ENCODE measurements at regions not wholly inside any gene's neighbourhood (a gene's known extent, or its start where the extent isn't known, plus 50 kb on each side); places are given as distances from the start of the nearest gene placed in this dataset.

- H3K27ac ChIP-seq (ENCODE audit: insufficient read depth, low read length, poor library complexity, severe bottlenecking): no peak overlapping the region
- no peaks in the 10 kb centered on the region for H3K36me3 ChIP-seq (ENCODE audit: control insufficient read depth, insufficient read depth, low read length)
- no peak for DNase-seq
- no peaks in the 10 kb centered on the region for H3K9me3 ChIP-seq (ENCODE audit: control insufficient read depth, low read length)
- no peaks in the 10 kb centered on the region for H3K4me1 ChIP-seq (ENCODE audit: control insufficient read depth, insufficient read depth, low read length, poor library complexity, severe bottlenecking)
- no peaks in the 10 kb centered on the region for H3K27me3 ChIP-seq (replicated peaks; ENCODE audit: control insufficient read depth, insufficient read depth, low read length, poor library complexity, severe bottlenecking)
- H3K4me3 ChIP-seq (ENCODE audit: insufficient read depth, low read depth, low read length, poor library complexity, severe bottlenecking): no peak overlapping the region
Measured at GRCh38 chr4:18524667-18525066, 503.1 kb upstream of the LCORL start.

DNA sequence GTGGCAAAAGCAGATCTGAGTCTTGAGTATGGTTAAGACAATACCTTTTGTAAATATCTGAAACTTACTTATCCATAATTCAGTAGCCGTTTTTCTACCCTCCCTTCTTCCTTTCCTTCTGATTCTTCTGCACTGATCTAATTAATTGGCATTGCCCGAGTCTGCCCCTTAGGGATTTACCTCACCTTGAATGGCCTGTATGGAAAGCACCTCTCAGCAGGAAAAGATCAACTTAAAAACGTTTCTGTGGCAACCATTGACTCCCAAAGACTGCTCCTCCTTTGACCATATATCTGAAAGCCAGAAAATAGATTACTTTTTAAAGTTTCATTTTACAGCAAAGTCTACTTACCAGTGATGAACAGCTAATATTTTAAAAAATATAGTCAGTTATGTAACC lies 496.5 kb upstream of the LCORL start:
- H3K36me3 ChIP-seq (ENCODE audit: control insufficient read depth, insufficient read depth, low read length): no peaks in the 10 kb centered on the region
- no peak overlapping the region for H3K4me3 ChIP-seq (ENCODE audit: insufficient read depth, low read depth, low read length, poor library complexity, severe bottlenecking)
- no peak overlapping the region for H3K27ac ChIP-seq (ENCODE audit: insufficient read depth, low read length, poor library complexity, severe bottlenecking)
- no peak for DNase-seq
- no peaks in the 10 kb centered on the region for H3K4me1 ChIP-seq (ENCODE audit: control insufficient read depth, insufficient read depth, low read length, poor library complexity, severe bottlenecking)
- H3K9me3 ChIP-seq (ENCODE audit: control insufficient read depth, low read length): no peaks in the 10 kb centered on the region
- H3K27me3 ChIP-seq (replicated peaks; ENCODE audit: control insufficient read depth, insufficient read depth, low read length, poor library complexity, severe bottlenecking): no peaks in the 10 kb centered on the region

DNA sequence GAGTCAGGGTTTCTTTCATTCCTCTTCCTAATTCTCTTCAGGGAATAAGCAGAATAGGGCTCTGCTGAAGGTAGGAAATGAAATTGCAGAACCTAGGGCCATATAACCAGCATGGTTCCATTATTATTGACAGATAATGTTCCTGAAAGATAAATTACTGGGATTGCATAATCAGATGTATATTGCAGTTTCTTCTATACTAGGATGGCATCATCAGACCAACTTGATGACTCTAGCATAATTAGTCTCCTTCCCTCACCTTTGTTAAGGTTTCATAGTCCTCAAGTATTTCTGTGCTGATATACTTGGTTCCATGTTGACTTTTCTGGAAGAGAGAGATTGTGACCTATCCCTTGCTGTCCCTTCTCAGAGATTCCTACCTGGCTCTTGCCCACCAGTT lies 492.3 kb upstream of the LCORL start:
- H3K27me3 ChIP-seq (replicated peaks; ENCODE audit: control insufficient read depth, insufficient read depth, low read length, poor library complexity, severe bottlenecking): no peaks in the 10 kb centered on the region
- no peak overlapping the region for H3K27ac ChIP-seq (ENCODE audit: insufficient read depth, low read length, poor library complexity, severe bottlenecking)
- no peak overlapping the region for H3K4me3 ChIP-seq (ENCODE audit: insufficient read depth, low read depth, low read length, poor library complexity, severe bottlenecking)

GRCh38 chr4:18512718-18513117 lies 491.2 kb upstream of the LCORL start:
- no peak overlapping the region for H3K4me3 ChIP-seq (ENCODE audit: insufficient read depth, low read depth, low read length, poor library complexity, severe bottlenecking)
- no peaks in the 10 kb centered on the region for H3K4me1 ChIP-seq (ENCODE audit: control insufficient read depth, insufficient read depth, low read length, poor library complexity, severe bottlenecking)
- DNase-seq: no peak
- no peak overlapping the region for H3K27ac ChIP-seq (ENCODE audit: insufficient read depth, low read length, poor library complexity, severe bottlenecking)
- H3K27me3 ChIP-seq (replicated peaks; ENCODE audit: control insufficient read depth, insufficient read depth, low read length, poor library complexity, severe bottlenecking): no peaks in the 10 kb centered on the region
- H3K36me3 ChIP-seq (ENCODE audit: control insufficient read depth, insufficient read depth, low read length): no peaks in the 10 kb centered on the region
- H3K9me3 ChIP-seq (ENCODE audit: control insufficient read depth, low read length): no peaks in the 10 kb centered on the region

More for the DNA sequence above, 492.3 kb upstream of the LCORL start:
- Histone ChIP-seq H3K36me3 (ENCODE audit: control insufficient read depth, insufficient read depth, low read length) (no peaks in the 10 kb centered on the region), H3K4me1 (ENCODE audit: control insufficient read depth, insufficient read depth, low read length, poor library complexity, severe bottlenecking) (no peaks in the 10 kb centered on the region), H3K9me3 (ENCODE audit: control insufficient read depth, low read length) (no peaks in the 10 kb centered on the region)
- DNase-seq: no peak

- Histone ChIP-seq H3K27ac (ENCODE audit: insufficient read depth, low read length, poor library complexity, severe bottlenecking) (no peak overlapping the region), H3K9me3 (ENCODE audit: control insufficient read depth, low read length) (no peaks in the 10 kb centered on the region), H3K4me3 (ENCODE audit: insufficient read depth, low read depth, low read length, poor library complexity, severe bottlenecking) (no peak overlapping the region), H3K36me3 (ENCODE audit: control insufficient read depth, insufficient read depth, low read length) (no peaks in the 10 kb centered on the region), H3K4me1 (ENCODE audit: control insufficient read depth, insufficient read depth, low read length, poor library complexity, severe bottlenecking) (no peaks in the 10 kb centered on the region), H3K27me3 (replicated peaks; ENCODE audit: control insufficient read depth, insufficient read depth, low read length, poor library complexity, severe bottlenecking) (no peaks in the 10 kb centered on the region)
- no peak for DNase-seq
Measured at GRCh38 chr4:18511727-18512126, 490.2 kb upstream of the LCORL start.

DNA sequence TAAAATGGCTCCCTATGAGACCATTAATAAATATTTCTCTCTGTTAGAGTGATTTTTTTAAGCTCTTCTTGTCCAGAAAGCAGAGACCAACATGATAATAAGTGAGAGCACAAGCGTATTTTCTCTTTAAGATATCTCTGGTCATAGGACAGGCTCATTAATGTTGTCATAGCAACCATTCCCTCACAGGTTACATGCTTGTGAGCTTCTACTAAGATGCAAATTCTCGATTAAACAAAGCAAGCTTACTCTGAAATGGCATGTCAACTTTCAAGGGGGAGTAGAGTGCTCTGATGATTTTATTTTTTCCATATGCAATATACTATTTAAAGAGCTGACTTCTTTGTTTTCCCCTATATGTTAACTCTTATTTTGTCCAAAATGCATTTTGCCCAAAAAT lies 487.2 kb upstream of the LCORL start:
- no peak overlapping the region for H3K27ac ChIP-seq (ENCODE audit: insufficient read depth, low read length, poor library complexity, severe bottlenecking)
- H3K4me1 ChIP-seq (ENCODE audit: control insufficient read depth, insufficient read depth, low read length, poor library complexity, severe bottlenecking): no peaks in the 10 kb centered on the region
- H3K9me3 ChIP-seq (ENCODE audit: control insufficient read depth, low read length): no peaks in the 10 kb centered on the region
- no peaks in the 10 kb centered on the region for H3K27me3 ChIP-seq (replicated peaks; ENCODE audit: control insufficient read depth, insufficient read depth, low read length, poor library complexity, severe bottlenecking)
- no peak overlapping the region for H3K4me3 ChIP-seq (ENCODE audit: insufficient read depth, low read depth, low read length, poor library complexity, severe bottlenecking)
- no peak for DNase-seq
- no peaks in the 10 kb centered on the region for H3K36me3 ChIP-seq (ENCODE audit: control insufficient read depth, insufficient read depth, low read length)

DNA sequence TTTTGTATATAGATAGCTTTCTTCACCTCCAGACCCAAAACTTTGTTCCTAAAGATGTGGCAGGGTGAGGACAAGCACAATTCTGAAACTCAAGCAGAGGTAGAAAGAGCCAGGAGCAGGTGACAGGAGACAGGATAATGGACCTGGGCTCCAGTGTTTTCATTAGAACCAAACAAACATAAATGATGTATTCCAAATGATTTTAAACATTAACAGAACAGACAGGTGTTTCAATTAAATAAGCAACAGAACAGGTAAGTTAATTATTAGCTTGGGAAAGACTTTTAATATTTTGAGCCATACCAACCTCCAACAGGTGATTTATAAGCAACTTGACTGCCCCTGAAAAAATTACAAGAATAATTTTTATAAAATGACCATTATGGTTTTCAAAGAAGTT lies 459.4 kb upstream of the LCORL start:
- Histone ChIP-seq H3K27me3 (replicated peaks; ENCODE audit: control insufficient read depth, insufficient read depth, low read length, poor library complexity, severe bottlenecking) (no peaks in the 10 kb centered on the region), H3K4me1 (ENCODE audit: control insufficient read depth, insufficient read depth, low read length, poor library complexity, severe bottlenecking) (no peaks in the 10 kb centered on the region), H3K36me3 (ENCODE audit: control insufficient read depth, insufficient read depth, low read length) (no peaks in the 10 kb centered on the region), H3K27ac (ENCODE audit: insufficient read depth, low read length, poor library complexity, severe bottlenecking) (no peak overlapping the region), H3K4me3 (ENCODE audit: insufficient read depth, low read depth, low read length, poor library complexity, severe bottlenecking) (no peak overlapping the region), H3K9me3 (ENCODE audit: control insufficient read depth, low read length) (no peaks in the 10 kb centered on the region)
- no peak for DNase-seq

- Histone ChIP-seq H3K27me3 (replicated peaks; ENCODE audit: control insufficient read depth, insufficient read depth, low read length, poor library complexity, severe bottlenecking) (no peaks in the 10 kb centered on the region), H3K27ac (ENCODE audit: insufficient read depth, low read length, poor library complexity, severe bottlenecking) (no peak overlapping the region), H3K4me1 (ENCODE audit: control insufficient read depth, insufficient read depth, low read length, poor library complexity, severe bottlenecking) (no peaks in the 10 kb centered on the region), H3K36me3 (ENCODE audit: control insufficient read depth, insufficient read depth, low read length) (no peaks in the 10 kb centered on the region), H3K4me3 (ENCODE audit: insufficient read depth, low read depth, low read length, poor library complexity, severe bottlenecking) (no peak overlapping the region), H3K9me3 (ENCODE audit: control insufficient read depth, low read length) (no peaks in the 10 kb centered on the region)
- DNase-seq: no peak
Measured at GRCh38 chr4:18480342-18480741, 458.8 kb upstream of the LCORL start.

DNA sequence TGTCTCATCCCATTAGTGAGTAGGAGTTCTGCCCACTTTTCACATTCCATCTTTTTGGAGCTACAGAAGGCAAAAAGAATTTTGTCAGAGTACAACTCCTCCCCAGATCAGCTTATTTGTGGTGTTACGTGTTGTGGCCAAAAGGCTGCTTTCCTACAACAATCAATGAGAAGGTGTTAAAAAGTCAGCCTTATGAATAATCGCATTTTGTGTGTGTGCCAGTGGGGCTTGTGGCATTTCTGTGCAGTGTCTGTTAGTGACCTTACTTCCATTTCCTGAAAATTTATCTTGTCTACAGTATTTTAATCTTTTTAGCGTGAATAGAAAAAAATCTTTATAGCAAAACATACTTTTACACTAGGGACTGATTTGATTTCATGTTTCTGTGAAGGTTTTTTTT lies 458.3 kb upstream of the LCORL start:
- Histone ChIP-seq H3K27ac (ENCODE audit: insufficient read depth, low read length, poor library complexity, severe bottlenecking) (no peak overlapping the region), H3K27me3 (replicated peaks; ENCODE audit: control insufficient read depth, insufficient read depth, low read length, poor library complexity, severe bottlenecking) (no peaks in the 10 kb centered on the region), H3K9me3 (ENCODE audit: control insufficient read depth, low read length) (no peaks in the 10 kb centered on the region), H3K36me3 (ENCODE audit: control insufficient read depth, insufficient read depth, low read length) (no peaks in the 10 kb centered on the region), H3K4me1 (ENCODE audit: control insufficient read depth, insufficient read depth, low read length, poor library complexity, severe bottlenecking) (no peaks in the 10 kb centered on the region), H3K4me3 (ENCODE audit: insufficient read depth, low read depth, low read length, poor library complexity, severe bottlenecking) (no peak overlapping the region)
- DNase-seq: no peak

DNA sequence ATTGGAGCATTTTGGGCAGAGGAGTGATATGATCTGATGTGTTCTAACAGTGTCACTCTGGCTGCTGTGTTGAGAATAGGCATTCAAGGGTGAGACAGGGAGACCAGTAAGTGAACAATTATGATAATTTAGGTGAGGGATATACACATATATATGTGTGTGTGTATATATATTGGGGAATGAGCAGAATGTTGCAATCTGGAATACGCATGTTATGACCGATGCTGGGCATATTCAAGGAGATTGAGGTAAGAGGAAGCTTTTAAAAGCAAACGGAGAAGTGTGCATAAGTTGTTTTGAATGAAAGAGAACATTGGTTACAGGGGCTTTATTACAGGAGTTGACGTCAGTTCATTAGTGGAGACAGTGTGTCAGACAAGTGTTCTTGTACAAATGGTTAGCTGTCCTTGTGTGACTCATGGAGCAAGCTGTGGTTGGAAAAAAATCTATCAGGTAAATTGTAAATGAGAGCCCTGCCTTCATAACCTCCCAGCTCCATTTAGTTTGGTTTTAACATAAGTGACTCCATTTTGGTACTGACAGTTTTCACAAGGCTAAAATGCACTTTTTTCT lies 442.5 kb upstream of the LCORL start:
- DNase-seq: no peak
- H3K4me3 ChIP-seq (ENCODE audit: insufficient read depth, low read depth, low read length, poor library complexity, severe bottlenecking): no peak overlapping the region
- no peaks in the 10 kb centered on the region for H3K9me3 ChIP-seq (ENCODE audit: control insufficient read depth, low read length)
- no peaks in the 10 kb centered on the region for H3K27me3 ChIP-seq (replicated peaks; ENCODE audit: control insufficient read depth, insufficient read depth, low read length, poor library complexity, severe bottlenecking)
- H3K36me3 ChIP-seq (ENCODE audit: control insufficient read depth, insufficient read depth, low read length): no peaks in the 10 kb centered on the region
- no peaks in the 10 kb centered on the region for H3K4me1 ChIP-seq (ENCODE audit: control insufficient read depth, insufficient read depth, low read length, poor library complexity, severe bottlenecking)
- no peak overlapping the region for H3K27ac ChIP-seq (ENCODE audit: insufficient read depth, low read length, poor library complexity, severe bottlenecking)

DNA sequence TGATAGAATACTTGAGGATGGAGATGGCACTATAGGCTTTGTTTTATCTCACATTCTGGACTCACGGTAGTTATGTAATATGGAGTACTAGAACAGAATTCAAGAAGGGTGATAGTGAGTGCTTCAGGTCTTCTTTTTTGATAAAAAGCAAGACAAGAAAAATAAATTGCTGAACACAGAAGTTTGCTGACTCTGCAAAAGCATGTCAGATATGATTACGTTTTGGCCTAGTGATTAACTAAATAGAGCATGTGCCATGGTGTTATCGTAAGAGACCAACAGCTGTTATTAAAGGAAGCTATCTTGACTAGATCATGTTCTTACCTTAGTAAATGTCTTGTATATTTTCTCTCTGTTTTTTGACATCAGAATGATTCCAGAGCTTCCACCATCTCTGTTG lies 436.9 kb upstream of the LCORL start:
- no peak overlapping the region for H3K4me3 ChIP-seq (ENCODE audit: insufficient read depth, low read depth, low read length, poor library complexity, severe bottlenecking)
- H3K27me3 ChIP-seq (replicated peaks; ENCODE audit: control insufficient read depth, insufficient read depth, low read length, poor library complexity, severe bottlenecking): no peaks in the 10 kb centered on the region
- no peaks in the 10 kb centered on the region for H3K9me3 ChIP-seq (ENCODE audit: control insufficient read depth, low read length)
- no peaks in the 10 kb centered on the region for H3K36me3 ChIP-seq (ENCODE audit: control insufficient read depth, insufficient read depth, low read length)
- H3K4me1 ChIP-seq (ENCODE audit: control insufficient read depth, insufficient read depth, low read length, poor library complexity, severe bottlenecking): no peaks in the 10 kb centered on the region
- DNase-seq: no peak
- no peak overlapping the region for H3K27ac ChIP-seq (ENCODE audit: insufficient read depth, low read length, poor library complexity, severe bottlenecking)
